IMR-90 (cell line): ENCODE measurements at regions not wholly inside any gene's neighbourhood (a gene's known extent, or its start where the extent isn't known, plus 50 kb on each side); places are given as distances from the start of the nearest gene placed in this dataset.

Experiments used
- ATAC-seq: fragments of 200-7000 bp; cut with Tn5 transposase; 2 replicates; pipeline ENCODE4 v1.9.1; 2020; ENCODE audit warnings: low read depth, mild to moderate bottlenecking, moderate library complexity
- BruUV-seq: library from RNA; stranded (reverse); fragments of 400-500 nt; replicated peaks from 2 replicates; lab custom pipeline; 2021; lab: Mats Ljungman, UMichigan
- CTCF ChIA-PET: fragments of 300-600 bp; formaldehyde crosslinking; extraction: SDS; loops from one replicate; lab custom pipeline; 2021; ENCODE audit warnings: antibody characterized with exemption; lab: Yijun Ruan, JAX
- POLR2A ChIA-PET: fragments of 300-600 bp; sonication (Branson Sonifier 250); formaldehyde crosslinking; loops from one replicate; lab custom pipeline; 2022; ENCODE audit warnings: antibody characterized with exemption; ENCODE audit not compliant: unreplicated experiment; lab: Charles Lee
- DNase-seq: peaks from one replicate; pipeline ENCODE4 v3.0.0; 2013
- H2AFZ ChIP-seq: replicated peaks from 2 replicates; pipeline ENCODE3; 2013; ENCODE audit warnings: low read length, mild to moderate bottlenecking; ENCODE audit not compliant: poor library complexity
- H2AK5ac ChIP-seq: 2 replicates; pipeline ENCODE4 v1.6.1; 2013; ENCODE audit warnings: low read depth, low read length, inconsistent platforms
- H2AK9ac ChIP-seq: replicated peaks from 2 replicates; pipeline ENCODE3; 2013; ENCODE audit warnings: mild to moderate bottlenecking, low read depth, low read length, moderate library complexity; ENCODE audit not compliant: poor library complexity
- H2BK120ac ChIP-seq: 2 replicates; pipeline ENCODE4 v1.6.1; 2013; ENCODE audit warnings: low read depth, low read length, inconsistent platforms
- H2BK15ac ChIP-seq: 3 replicates; pipeline ENCODE4 v1.6.1; 2013; ENCODE audit warnings: low read depth, low read length, inconsistent platforms
- H2BK20ac ChIP-seq: 2 replicates; pipeline ENCODE4 v1.6.1; 2013; ENCODE audit warnings: low read depth, mild to moderate bottlenecking, inconsistent platforms, low read length, moderate library complexity
- H2BK5ac ChIP-seq: 2 replicates; pipeline ENCODE4 v1.6.1; 2013; ENCODE audit warnings: mild to moderate bottlenecking, low read depth, low read length, inconsistent platforms; ENCODE audit not compliant: poor library complexity, severe bottlenecking
- H3K14ac ChIP-seq: replicated peaks from 2 replicates; pipeline ENCODE4 v1.6.1; 2013; ENCODE audit warnings: low read depth, low read length, inconsistent platforms
- H3K18ac ChIP-seq: 2 replicates; pipeline ENCODE4 v1.6.1; 2013; ENCODE audit warnings: low read depth, low read length, control low read depth
- H3K23ac ChIP-seq: 2 replicates; pipeline ENCODE4 v1.6.1; 2013; ENCODE audit warnings: low read depth, low read length, inconsistent platforms
- H3K27ac ChIP-seq: 2 replicates; pipeline ENCODE4 v1.5.1; 2013; ENCODE audit warnings: mild to moderate bottlenecking, control low read depth, low read length; ENCODE audit not compliant: insufficient read depth
- H3K27me3 ChIP-seq: 2 replicates; pipeline ENCODE4 v1.6.1; 2013; ENCODE audit warnings: low read length; ENCODE audit not compliant: control insufficient read depth, insufficient read depth
- H3K36me3 ChIP-seq: 2 replicates; pipeline ENCODE4 v1.6.1; 2013; ENCODE audit warnings: low read length, mixed read lengths; ENCODE audit not compliant: control insufficient read depth, insufficient read depth
- H3K4ac ChIP-seq: 2 replicates; pipeline ENCODE4 v1.6.1; 2013; ENCODE audit warnings: low read depth, low read length, inconsistent platforms
- H3K4me1 ChIP-seq: 2 replicates; pipeline ENCODE4 v1.6.1; 2013; ENCODE audit warnings: low read length, mixed read lengths; ENCODE audit not compliant: control insufficient read depth, insufficient read depth
- H3K4me2 ChIP-seq: 2 replicates; pipeline ENCODE4 v1.6.1; 2013; ENCODE audit warnings: low read depth, mild to moderate bottlenecking, control low read depth, low read length, moderate library complexity
- H3K4me3 ChIP-seq: 2 replicates; pipeline ENCODE4 v1.5.1; 2013; ENCODE audit warnings: low read depth, mild to moderate bottlenecking, control low read depth, low read length, moderate library complexity; ENCODE audit not compliant: insufficient read depth
- H3K56ac ChIP-seq: 2 replicates; pipeline ENCODE4 v1.6.1; 2013; ENCODE audit warnings: low read length, inconsistent platforms; ENCODE audit not compliant: insufficient read depth; ENCODE audit errors: extremely low read depth
- H3K79me1 ChIP-seq, 2 experiments: 2 replicates each; pipeline ENCODE4 v1.6.1; 2013; ENCODE audit warnings: low read length in 2 of 2, inconsistent platforms in 1 of 2, low read depth in 1 of 2
- H3K9ac ChIP-seq: 2 replicates; pipeline ENCODE4 v1.6.1; 2013; ENCODE audit warnings: low read depth, low read length, control low read depth
- H3K9me1 ChIP-seq: 2 replicates; pipeline ENCODE4 v1.6.1; 2013; ENCODE audit warnings: low read length, inconsistent platforms; ENCODE audit not compliant: insufficient read depth
- H3K9me3 ChIP-seq: 2 replicates; pipeline ENCODE4 v1.6.1; 2013; ENCODE audit warnings: low read length; ENCODE audit not compliant: control insufficient read depth, insufficient read depth
- H4K20me1 ChIP-seq: 2 replicates; pipeline ENCODE4 v1.6.1; 2013; ENCODE audit warnings: low read length, inconsistent platforms; ENCODE audit not compliant: insufficient read depth
- H4K5ac ChIP-seq: 2 replicates; pipeline ENCODE4 v1.6.1; 2013; ENCODE audit warnings: mild to moderate bottlenecking, low read depth, low read length, control low read depth
- H4K8ac ChIP-seq, 2 experiments: 2 replicates each; pipeline ENCODE4 v1.6.1; 2013; ENCODE audit warnings: low read depth in 2 of 2, low read length in 2 of 2, control low read depth in 1 of 2, inconsistent platforms in 1 of 2
- H4K91ac ChIP-seq: 2 replicates; pipeline ENCODE4 v1.6.1; 2013; ENCODE audit warnings: low read depth, low read length, inconsistent platforms; ENCODE audit not compliant: insufficient read depth
- BHLHE40 ChIP-seq: fragments of 150-350 bp; IDR thresholded peaks from 2 replicates; pipeline ENCODE4 v1.6.1; 2016; ENCODE audit warnings: mild to moderate bottlenecking, low read depth, low read length
- CEBPB ChIP-seq: IDR thresholded peaks from 2 replicates; pipeline ENCODE4 v1.6.1; 2012; ENCODE audit warnings: low read depth, low read length, improper control_type of control experiment
- CHD1 ChIP-seq: IDR thresholded peaks from 2 replicates; pipeline ENCODE4 v1.6.1; 2012; ENCODE audit warnings: low read depth, low read length, improper control_type of control experiment
- FOS ChIP-seq: fragments of 150-350 bp; IDR thresholded peaks from 2 replicates; pipeline ENCODE4 v1.6.1; 2016; ENCODE audit warnings: low read depth, low read length
- MAZ ChIP-seq: IDR thresholded peaks from 2 replicates; pipeline ENCODE4 v1.6.1; 2012; ENCODE audit warnings: low read depth, mild to moderate bottlenecking, low read length, improper control_type of control experiment, moderate library complexity, borderline replicate concordance
- MXI1 ChIP-seq: IDR thresholded peaks from 2 replicates; pipeline ENCODE4 v1.6.1; 2012; ENCODE audit warnings: low read depth, mild to moderate bottlenecking, low read length, moderate library complexity, borderline replicate concordance
- NFE2L2 ChIP-seq: fragments of 150-350 bp; IDR thresholded peaks from 2 replicates; pipeline ENCODE4 v1.6.1; 2016; ENCODE audit warnings: low read depth, mild to moderate bottlenecking, low read length
- POLR2A ChIP-seq: IDR thresholded peaks from 2 replicates; pipeline ENCODE4 v1.6.1; 2012; ENCODE audit warnings: mild to moderate bottlenecking, low read depth, low read length
- RAD21 ChIP-seq: IDR thresholded peaks from 2 replicates; pipeline ENCODE4 v1.6.1; 2012; ENCODE audit warnings: low read length, improper control_type of control experiment
- RCOR1 ChIP-seq: IDR thresholded peaks from 2 replicates; pipeline ENCODE4 v1.6.1; 2012; ENCODE audit warnings: mild to moderate bottlenecking, low read length, improper control_type of control experiment; ENCODE audit not compliant: insufficient replicate concordance
- RFX5 ChIP-seq: IDR thresholded peaks from 2 replicates; pipeline ENCODE4 v1.8.0; 2012; ENCODE audit warnings: low read depth, mild to moderate bottlenecking, low read length, moderate library complexity
- SMC3 ChIP-seq: fragments of 150-350 bp; IDR thresholded peaks from 2 replicates; pipeline ENCODE4 v1.6.1; 2016; ENCODE audit warnings: low read depth, mild to moderate bottlenecking, antibody characterized with exemption, low read length, moderate library complexity
- WGBS, 2 experiments: methylation state at CpG; one replicate each; pipeline versions ENCODE4 v1.1.5 to v1.1.7; 2013; ENCODE audit warnings: missing lambda C conversion rate in 2 of 2; ENCODE audit not compliant: insufficient read length in 1 of 2; ENCODE audit errors: extremely low coverage in 2 of 2; 5-methylcytosine and 5-hydroxymethylcytosine counted together
- dilution Hi-C: fragments of 300-500 bp; cut with HindIII; formaldehyde crosslinking; loops from one replicate; pipeline ENCODE4 v1.14.3; 2018; ENCODE audit warnings: low sequenced_read_pairs; ENCODE audit not compliant: unreplicated experiment
- in situ Hi-C: fragments of 300-500 bp; cut with MboI; formaldehyde crosslinking; loops from 3 replicates; pipeline ENCODE4 v1.14.3; 2019; ENCODE audit warnings: low sequenced_read_pairs, inconsistent platforms, mixed read lengths
- intact Hi-C: fragments of 100-400 bp; cut with micrococcal nuclease; formaldehyde crosslinking; loops from 2 replicates; pipeline ENCODE4 v1.10.0; 2022
- TF ChIP-seq, protein P1 (sequence below): fragments of 150-350 bp; IDR thresholded peaks from 2 replicates; pipeline ENCODE4 v1.6.1; 2016; ENCODE audit warnings: low read depth, mild to moderate bottlenecking, low read length, moderate library complexity, borderline replicate concordance
- TF ChIP-seq, protein P2 (sequence below): conservative IDR thresholded peaks from 2 replicates; pipeline ENCODE4 v1.5.1; 2012; ENCODE audit warnings: mild to moderate bottlenecking, low read depth, low read length, improper control_type of control experiment
- TF ChIP-seq, protein P3 (sequence below): fragments of 150-350 bp; IDR thresholded peaks from 2 replicates; pipeline ENCODE4 v1.6.1; 2017; ENCODE audit warnings: mild to moderate bottlenecking, antibody characterized with exemption, low read length, low read depth

DNA sequence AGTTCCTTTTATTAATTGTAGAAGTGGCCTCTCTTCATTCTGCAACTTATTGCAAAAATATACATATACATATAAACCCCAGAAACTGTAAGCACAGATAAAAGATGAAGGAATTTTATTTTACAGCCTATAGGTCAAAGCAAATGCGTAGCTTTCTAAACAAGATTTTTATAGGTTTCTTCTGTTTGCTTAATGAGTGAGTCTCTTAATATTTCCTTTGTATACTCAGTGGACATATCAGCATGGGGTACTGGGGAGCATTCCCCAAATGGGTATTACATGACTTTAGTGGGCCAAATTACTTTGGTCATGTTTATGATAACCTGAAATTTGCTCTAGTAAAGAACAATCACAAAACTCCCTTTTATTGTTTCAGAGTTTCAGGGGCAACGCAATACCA lies 1698.6 kb upstream of the IGFBP7 start:
- Histone ChIP-seq H3K9me3 (no peaks in the 10 kb centered on the region), H4K8ac (no peak overlapping the region), H4K5ac (no peak overlapping the region), H3K23ac (no peak overlapping the region), H3K79me1 (no peaks in the 10 kb centered on the region), H2AK9ac (no peak overlapping the region), H2BK15ac (no peak overlapping the region), H3K36me3 (no peaks in the 10 kb centered on the region), H4K91ac (no peak overlapping the region), H3K56ac (no peak overlapping the region), H3K18ac (no peak overlapping the region), H2AFZ (no peak overlapping the region), H4K20me1 (no peaks in the 10 kb centered on the region), H3K9ac (no peak overlapping the region), H2BK20ac (no peak overlapping the region), H3K14ac (no peak overlapping the region), H3K4me1 (no peaks in the 10 kb centered on the region), H3K27ac (no peak overlapping the region), H2AK5ac (no peak overlapping the region), H2BK5ac (no peak overlapping the region), H3K27me3 (no peaks in the 10 kb centered on the region), H3K4me3 (no peak overlapping the region), H2BK120ac (no peak overlapping the region), H3K9me1 (no peaks in the 10 kb centered on the region), H3K4ac (no peak overlapping the region), H3K4me2 (no peak overlapping the region)
- ATAC-seq (no peak), DNase-seq (no peak)
- dilution Hi-C loops (no loop called here), intact Hi-C loops (no loop called here), in situ Hi-C loops (no loop called here)
- BruUV-seq = no TSS peak
- CTCF ChIA-PET = no interaction called here
- WGBS, 2 experiments = no CpG with 5 or more reads among the region's 2 CpGs
- POLR2A ChIA-PET = no interaction called here
- no peak for TF ChIP-seq MAZ
- no peak for TF ChIP-seq MXI1
- TF ChIP-seq RCOR1 = no peak
- TF ChIP-seq, protein P1, sequence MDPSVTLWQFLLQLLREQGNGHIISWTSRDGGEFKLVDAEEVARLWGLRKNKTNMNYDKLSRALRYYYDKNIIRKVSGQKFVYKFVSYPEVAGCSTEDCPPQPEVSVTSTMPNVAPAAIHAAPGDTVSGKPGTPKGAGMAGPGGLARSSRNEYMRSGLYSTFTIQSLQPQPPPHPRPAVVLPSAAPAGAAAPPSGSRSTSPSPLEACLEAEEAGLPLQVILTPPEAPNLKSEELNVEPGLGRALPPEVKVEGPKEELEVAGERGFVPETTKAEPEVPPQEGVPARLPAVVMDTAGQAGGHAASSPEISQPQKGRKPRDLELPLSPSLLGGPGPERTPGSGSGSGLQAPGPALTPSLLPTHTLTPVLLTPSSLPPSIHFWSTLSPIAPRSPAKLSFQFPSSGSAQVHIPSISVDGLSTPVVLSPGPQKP = no peak
- TF ChIP-seq RFX5 = no peak
- TF ChIP-seq FOS = no peak
- no peak for TF ChIP-seq BHLHE40
- TF ChIP-seq, protein P2, sequence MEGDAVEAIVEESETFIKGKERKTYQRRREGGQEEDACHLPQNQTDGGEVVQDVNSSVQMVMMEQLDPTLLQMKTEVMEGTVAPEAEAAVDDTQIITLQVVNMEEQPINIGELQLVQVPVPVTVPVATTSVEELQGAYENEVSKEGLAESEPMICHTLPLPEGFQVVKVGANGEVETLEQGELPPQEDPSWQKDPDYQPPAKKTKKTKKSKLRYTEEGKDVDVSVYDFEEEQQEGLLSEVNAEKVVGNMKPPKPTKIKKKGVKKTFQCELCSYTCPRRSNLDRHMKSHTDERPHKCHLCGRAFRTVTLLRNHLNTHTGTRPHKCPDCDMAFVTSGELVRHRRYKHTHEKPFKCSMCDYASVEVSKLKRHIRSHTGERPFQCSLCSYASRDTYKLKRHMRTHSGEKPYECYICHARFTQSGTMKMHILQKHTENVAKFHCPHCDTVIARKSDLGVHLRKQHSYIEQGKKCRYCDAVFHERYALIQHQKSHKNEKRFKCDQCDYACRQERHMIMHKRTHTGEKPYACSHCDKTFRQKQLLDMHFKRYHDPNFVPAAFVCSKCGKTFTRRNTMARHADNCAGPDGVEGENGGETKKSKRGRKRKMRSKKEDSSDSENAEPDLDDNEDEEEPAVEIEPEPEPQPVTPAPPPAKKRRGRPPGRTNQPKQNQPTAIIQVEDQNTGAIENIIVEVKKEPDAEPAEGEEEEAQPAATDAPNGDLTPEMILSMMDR = no peak
- TF ChIP-seq SMC3 = no peak
- TF ChIP-seq, protein P3, sequence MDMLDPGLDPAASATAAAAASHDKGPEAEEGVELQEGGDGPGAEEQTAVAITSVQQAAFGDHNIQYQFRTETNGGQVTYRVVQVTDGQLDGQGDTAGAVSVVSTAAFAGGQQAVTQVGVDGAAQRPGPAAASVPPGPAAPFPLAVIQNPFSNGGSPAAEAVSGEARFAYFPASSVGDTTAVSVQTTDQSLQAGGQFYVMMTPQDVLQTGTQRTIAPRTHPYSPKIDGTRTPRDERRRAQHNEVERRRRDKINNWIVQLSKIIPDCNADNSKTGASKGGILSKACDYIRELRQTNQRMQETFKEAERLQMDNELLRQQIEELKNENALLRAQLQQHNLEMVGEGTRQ = no peak
- no peak for TF ChIP-seq RAD21
- TF ChIP-seq CEBPB = no peak
- TF ChIP-seq CHD1 = no peak
- no peak for TF ChIP-seq NFE2L2
- TF ChIP-seq POLR2A = no peak
